ENCODE measurements at regions not wholly inside any gene's neighbourhood (a gene's known extent, or its start where the extent isn't known, plus 50 kb on each side); places are given as distances from the start of the nearest gene placed in this dataset.
"Not testable (repeated sequence)": the region's sequence is repeated elsewhere in the genome, so short reads cannot be mapped to it uniquely, and the experiment has no call there.

GRCh38 chr1:213684454-213684853, 303.3 kb upstream of the PROX1 start:
- DNase-seq (ENCODE audit: low spot score), result no peak

DNA sequence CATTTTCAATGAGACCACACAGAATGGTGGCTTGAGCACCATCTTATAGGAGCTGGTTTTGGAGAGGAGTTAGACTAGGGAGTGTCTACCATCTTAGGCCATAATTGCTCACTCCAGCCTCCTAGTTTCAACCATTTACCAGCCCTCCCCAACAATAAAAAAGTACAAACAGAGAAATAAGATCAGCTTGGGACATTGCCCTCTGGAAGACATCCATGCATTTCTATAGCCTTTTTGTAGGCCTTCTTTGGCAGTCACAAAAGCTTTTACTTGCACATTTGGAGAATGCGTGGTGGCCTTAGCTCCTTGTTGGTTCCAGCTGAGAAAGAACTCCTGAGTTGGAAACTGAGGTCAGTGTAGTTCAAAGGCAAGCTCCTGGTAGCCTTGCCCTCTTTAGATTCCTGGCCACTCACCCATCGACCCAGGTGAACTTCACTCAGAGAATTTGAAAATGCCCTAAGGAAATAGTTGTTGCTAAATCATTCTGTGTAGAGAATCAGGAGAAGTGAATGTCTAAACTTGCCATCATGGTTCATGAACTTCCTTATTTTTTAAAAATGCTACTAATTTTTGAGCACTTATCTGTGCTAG, 301.7 kb upstream of the PROX1 start:
- no peak for DNase-seq (ENCODE audit: low spot score)

- DNase-seq (ENCODE audit: low spot score), result no peak
Observed at GRCh38 chr1:213686983-213687382, 300.8 kb upstream of the PROX1 start.

GRCh38 chr1:213687832-213688231, 299.9 kb upstream of the PROX1 start:
- DNase-seq (ENCODE audit: low spot score), result no peak

DNA sequence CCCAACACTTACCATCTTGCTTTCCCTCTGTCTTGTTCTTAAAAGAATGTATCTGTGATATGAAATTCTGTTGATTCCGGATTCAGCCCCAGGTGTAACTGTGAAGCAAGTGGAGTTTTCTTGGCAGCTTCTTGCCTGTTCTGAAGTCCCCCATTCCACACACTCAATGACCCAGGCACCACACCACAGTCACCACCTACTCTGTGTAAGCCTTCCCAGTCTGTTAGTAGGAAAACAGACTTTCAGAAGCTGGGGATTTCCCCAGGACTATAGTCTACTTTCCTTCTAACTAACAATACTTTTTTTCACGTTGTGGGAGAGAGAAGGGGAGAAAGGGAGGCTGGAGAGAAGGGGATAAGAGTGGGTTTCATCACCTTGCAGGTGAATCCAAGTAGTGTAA, 299.1 kb upstream of the PROX1 start:
- DNase-seq (ENCODE audit: low spot score), result no peak

DNA sequence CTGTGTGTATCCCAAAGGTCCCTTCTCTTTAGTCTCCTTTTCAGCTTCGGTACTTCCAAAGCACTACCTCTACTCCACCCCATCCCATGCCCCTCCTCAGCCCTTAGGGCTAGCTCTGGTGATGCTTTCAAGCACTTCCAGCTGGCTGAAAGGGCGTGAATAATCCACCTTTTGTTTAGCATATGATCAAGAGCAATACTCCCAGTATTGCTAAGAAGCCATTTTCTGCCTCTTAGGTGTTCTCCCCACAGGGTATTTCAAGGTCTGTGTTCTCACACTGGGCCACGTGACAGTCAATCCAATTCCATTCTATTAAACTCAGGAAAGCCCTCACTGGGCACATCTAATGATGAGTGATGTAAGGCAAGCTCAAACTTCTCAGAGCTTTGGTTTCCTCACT, 298.5 kb upstream of the PROX1 start:
- no peak for DNase-seq (ENCODE audit: low spot score)

GRCh38 chr1:213690341-213690917, 297.3 kb upstream of the PROX1 start:
- no peak for DNase-seq (ENCODE audit: low spot score)

DNA sequence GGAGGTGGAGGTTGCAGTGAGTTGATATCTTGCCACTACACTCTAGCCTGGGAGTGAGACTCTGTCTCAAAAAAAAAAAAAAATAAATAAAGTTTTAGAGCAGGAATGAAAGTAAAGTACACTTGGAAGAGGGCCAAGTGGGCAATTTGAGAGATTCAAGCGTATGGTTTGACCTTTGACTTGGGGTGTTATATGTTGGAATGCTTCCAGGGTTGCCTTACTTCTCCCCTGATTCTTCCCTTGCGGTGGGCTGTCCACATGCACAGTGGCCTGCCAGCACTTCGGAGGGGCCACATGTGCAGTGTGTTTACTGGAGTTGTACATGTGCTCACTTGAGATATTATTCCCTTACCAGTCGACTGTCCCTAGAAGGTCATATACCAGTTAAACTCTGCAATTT, 295.5 kb upstream of the PROX1 start:
- DNase-seq (ENCODE audit: low spot score), result no peak

- no peak for DNase-seq (ENCODE audit: low spot score)
Observed at GRCh38 chr1:213693864-213694263, 293.9 kb upstream of the PROX1 start.

DNA sequence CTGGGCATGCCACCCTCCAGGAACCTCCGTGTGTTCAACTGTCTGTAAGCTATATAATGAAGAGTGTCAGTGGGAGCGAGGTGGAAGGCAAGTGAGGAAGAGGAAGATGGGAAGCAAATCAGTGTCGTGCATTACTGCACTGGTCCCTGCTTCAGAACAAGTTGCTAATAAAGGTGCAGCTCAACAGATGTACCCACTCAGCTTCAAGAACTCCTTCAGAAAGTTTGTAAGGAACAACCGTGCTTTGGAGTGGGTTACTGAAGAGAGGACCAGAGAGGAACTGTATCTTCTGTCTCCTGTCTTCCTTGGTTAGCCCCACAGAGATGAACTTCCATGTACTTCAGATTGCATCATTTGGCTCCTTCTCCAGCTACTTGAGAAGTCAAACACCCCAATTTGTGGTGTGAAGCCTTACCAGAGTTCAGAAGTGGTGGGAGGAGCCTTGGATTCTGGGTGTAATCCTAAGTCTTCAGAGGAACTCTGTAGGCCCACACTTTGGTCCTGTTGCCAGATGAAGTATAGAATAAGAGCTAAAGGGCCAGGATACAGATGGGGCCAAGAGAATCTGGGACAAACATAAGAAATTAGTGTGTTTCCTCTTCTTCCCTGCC, 290.5 kb upstream of the PROX1 start:
- no peak for DNase-seq (ENCODE audit: low spot score)

GRCh38 chr1:213698092-213698702, 289.6 kb upstream of the PROX1 start:
- no peak for DNase-seq (ENCODE audit: low spot score)

- DNase-seq (ENCODE audit: low spot score), result no peak
Observed at GRCh38 chr1:213702703-213703102, 285.1 kb upstream of the PROX1 start.

GRCh38 chr1:213704941-213705340, 282.8 kb upstream of the PROX1 start:
- DNase-seq (ENCODE audit: low spot score), result no peak

DNA sequence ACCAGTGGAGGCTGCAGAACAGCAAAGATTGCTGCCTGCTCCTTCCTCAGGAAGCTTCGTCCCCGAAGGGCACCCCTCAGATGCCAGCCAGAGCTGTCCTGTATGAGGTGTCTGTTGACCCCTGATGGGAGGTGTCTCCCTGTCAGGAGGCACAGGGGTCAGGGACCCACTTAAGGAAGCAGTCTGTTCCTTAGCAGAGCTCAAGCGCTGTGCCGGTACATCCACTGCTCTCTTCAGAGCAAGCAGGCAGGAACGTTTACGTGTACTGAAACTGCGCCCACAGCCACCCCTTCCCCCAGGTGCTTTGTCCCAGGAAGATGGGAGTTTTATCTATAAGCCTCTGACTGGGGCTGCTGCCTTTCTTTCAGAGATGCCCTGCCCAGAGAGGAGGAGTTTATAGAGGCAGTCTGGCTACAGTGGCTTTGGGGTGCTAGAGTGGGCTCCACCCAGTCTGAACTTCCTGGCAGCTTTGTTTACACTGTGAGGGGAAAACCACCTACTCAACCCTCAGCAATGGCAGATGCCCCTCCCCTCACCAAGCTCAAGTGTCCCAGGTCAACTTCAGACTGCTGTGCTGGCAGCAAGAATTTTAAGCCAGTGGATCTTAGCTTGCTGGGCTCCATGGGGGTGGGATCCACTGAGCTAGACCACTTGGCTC, 275.8 kb upstream of the PROX1 start:
- DNase-seq (ENCODE audit: low spot score), result not testable (repeated sequence)

GRCh38 chr1:213714645-213715044, 273.1 kb upstream of the PROX1 start:
- no peak for DNase-seq (ENCODE audit: low spot score)

DNA sequence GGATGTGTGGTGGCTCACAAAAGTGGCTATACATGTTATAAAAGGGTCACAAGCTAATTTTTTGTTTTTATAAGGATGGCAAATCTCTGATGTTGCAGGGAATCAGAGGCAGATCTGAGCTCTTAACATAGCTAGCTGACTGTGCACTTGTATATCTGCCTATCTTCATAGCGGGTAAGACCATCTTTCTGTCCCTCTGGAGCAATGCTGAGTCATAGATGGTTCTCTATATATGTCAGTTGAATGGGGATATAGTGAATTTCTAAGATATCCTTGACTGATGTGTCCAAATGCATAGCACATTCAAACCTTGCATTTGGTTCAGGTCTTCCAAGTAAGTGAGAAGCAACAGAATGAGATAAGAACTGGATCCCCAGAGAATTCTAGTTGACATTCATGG, 272.6 kb upstream of the PROX1 start:
- DNase-seq (ENCODE audit: low spot score), result no peak

DNA sequence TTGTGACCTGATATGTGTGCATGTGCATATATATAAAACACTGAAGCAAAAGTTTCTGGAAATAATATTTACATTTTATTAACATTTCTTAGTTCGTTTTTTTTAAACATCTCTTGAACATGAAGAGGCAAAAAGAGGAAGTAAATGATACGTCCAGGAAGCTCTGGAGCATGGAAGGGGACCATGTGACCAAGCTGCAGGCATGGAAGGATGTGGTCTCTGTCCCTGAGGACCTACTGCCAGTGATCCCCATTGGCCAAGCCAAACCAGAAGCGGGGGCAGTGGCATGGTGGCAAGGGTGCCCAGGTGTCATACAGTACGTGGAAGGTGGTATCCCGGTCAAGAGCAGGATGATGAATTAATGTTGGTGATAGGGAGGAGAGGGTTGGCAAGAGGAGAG, 268.3 kb upstream of the PROX1 start:
- DNase-seq (ENCODE audit: low spot score), result no peak

DNA sequence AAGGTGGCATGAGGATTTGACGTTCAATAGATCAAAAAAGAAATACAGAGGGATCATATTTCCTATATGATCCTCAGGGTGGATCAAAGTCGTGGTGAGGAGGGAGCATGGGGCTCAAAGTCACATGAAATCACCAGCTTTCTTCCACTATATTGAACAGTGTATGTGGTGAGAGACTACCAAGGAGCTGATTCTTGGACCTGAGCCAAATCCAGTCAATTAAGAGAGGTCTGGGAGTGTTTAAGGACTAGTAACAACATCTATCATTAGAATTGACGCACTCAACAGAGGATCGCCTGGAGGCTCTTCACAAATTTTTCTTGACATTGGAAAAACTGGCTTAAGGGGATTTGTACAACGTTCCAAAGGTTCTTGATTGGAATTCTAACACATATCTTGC, 267.7 kb upstream of the PROX1 start:
- no peak for DNase-seq (ENCODE audit: low spot score)

DNA sequence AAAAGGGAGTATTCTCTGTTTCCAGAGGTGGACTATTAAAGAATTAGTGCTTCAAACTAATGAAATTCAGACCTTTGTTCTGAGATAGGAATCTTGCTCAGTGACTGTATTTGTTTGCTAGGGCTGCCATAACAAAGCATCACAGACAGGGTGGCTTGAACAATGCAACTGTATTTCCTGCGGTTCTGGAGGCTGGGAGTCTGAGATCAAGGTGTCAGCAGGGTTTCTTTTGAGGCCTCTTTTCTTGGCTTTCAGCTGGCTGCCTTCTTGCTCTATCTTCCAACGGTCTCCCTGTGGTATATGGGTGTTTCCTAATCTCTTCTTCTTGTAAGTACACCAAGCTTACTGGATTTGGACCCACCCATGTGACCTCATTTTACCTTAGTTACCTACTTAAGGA, 264.6 kb upstream of the PROX1 start:
- no peak for DNase-seq (ENCODE audit: low spot score)

DNA sequence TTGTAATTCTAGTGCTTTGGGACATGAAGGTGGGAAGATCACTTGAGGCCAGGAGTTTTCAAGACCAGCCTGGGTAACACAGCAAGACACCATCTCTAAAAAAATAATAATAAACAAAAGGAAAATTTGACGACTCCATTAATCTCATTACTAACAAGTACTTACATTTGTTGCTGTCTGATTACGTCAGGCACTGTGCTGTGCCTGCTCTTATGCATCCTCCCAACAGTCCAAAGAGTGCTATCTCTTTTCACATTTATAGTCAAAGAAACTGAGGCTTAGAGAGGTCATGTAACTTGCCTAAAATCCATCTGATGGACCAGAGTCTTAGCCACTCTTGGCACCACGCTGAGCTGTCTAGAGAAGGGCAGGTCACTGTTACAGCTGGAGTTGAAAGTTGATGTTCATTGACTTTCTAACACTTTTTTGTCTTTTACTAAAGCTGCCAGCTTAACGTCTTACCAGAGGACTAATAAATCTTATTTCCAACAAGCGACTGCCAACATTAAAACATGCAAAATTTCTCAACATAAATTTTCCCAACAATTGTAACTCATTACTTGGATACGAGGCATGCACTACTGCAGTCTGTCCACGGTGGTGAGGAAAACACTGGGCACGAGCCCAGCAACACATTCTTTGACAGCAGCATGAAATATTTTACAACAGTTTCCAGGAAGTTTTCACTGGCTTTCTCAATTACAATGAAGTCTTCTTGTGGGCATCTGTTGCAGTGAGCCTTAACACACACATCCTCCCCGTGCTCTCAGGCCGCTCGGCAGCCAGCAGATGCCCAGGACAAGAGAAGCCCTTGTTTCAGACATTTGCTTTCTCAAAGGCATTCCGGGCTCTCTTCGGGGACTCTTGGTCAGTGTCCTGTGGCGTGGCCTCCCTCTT, 262.9 kb upstream of the PROX1 start:
- no peak for DNase-seq (ENCODE audit: low spot score)

- DNase-seq (ENCODE audit: low spot score), result no peak
Observed at GRCh38 chr1:213727853-213728592, 259.8 kb upstream of the PROX1 start.

All from CD4-positive, alpha-beta T cell treated with Interleukin-6 at 100 ng/mL for 8 hours (primary cell).